H9 (cell line): ENCODE measurements at regions not wholly inside any gene's neighbourhood (a gene's known extent, or its start where the extent isn't known, plus 50 kb on each side); places are given as distances from the start of the nearest gene placed in this dataset.

ENCODE experiments used
- DNase-seq: peaks from one replicate; pipeline ENCODE4 v3.0.0-alpha.2; 2017
- H2AFZ ChIP-seq: one replicate; pipeline ENCODE4 v1.6.1; 2013; ENCODE audit warnings: mild to moderate bottlenecking, low read length, control low read depth, moderate library complexity
- H2AK5ac ChIP-seq: 2 replicates; pipeline ENCODE4 v1.6.1; 2013; ENCODE audit warnings: low read length, control low read depth, mixed read lengths; ENCODE audit not compliant: insufficient read length
- H2BK120ac ChIP-seq: one replicate; pipeline ENCODE4 v1.6.1; 2013; ENCODE audit warnings: low read depth, mild to moderate bottlenecking, low read length, control low read depth, inconsistent platforms; ENCODE audit not compliant: poor library complexity, severe bottlenecking
- H2BK12ac ChIP-seq: 2 replicates; pipeline ENCODE4 v1.6.1; 2013; ENCODE audit warnings: low read length, control low read depth, mixed read lengths, low read depth; ENCODE audit not compliant: insufficient read length
- H2BK15ac ChIP-seq: 2 replicates; pipeline ENCODE4 v1.6.1; 2013; ENCODE audit warnings: low read depth, low read length, control low read depth
- H2BK20ac ChIP-seq: one replicate; pipeline ENCODE4 v1.6.1; 2013; ENCODE audit warnings: low read depth, mild to moderate bottlenecking, low read length, control low read depth, inconsistent platforms; ENCODE audit not compliant: poor library complexity, severe bottlenecking
- H2BK5ac ChIP-seq: 2 replicates; pipeline ENCODE4 v1.6.1; 2013; ENCODE audit warnings: low read length, control low read depth, mixed read lengths; ENCODE audit not compliant: insufficient read length
- H3K14ac ChIP-seq: 2 replicates; pipeline ENCODE4 v1.6.1; 2013; ENCODE audit warnings: low read length, control low read depth; ENCODE audit not compliant: insufficient read depth
- H3K18ac ChIP-seq: 2 replicates; pipeline ENCODE4 v1.6.1; 2013; ENCODE audit warnings: low read depth, mild to moderate bottlenecking, mixed read lengths, low read length, control low read depth; ENCODE audit not compliant: insufficient read length
- H3K23ac ChIP-seq: 2 replicates; pipeline ENCODE4 v1.6.1; 2013; ENCODE audit warnings: low read length, control low read depth, mixed read lengths, low read depth; ENCODE audit not compliant: insufficient read length
- H3K23me2 ChIP-seq: 2 replicates; pipeline ENCODE4 v1.6.1; 2013; ENCODE audit warnings: low read depth, mild to moderate bottlenecking, mixed read lengths, low read length, control low read depth; ENCODE audit not compliant: insufficient read length, poor library complexity, severe bottlenecking
- H3K27ac ChIP-seq: 2 replicates; pipeline ENCODE4 v1.5.1; 2013; ENCODE audit warnings: low read length, control low read depth, mixed read lengths, low read depth; ENCODE audit not compliant: insufficient read length
- H3K27me3 ChIP-seq: 2 replicates; pipeline ENCODE4 v1.6.1; 2013; ENCODE audit warnings: low read length, control low read depth, inconsistent platforms; ENCODE audit not compliant: insufficient read depth
- H3K4ac ChIP-seq: 2 replicates; pipeline ENCODE4 v1.6.1; 2013; ENCODE audit warnings: low read depth, mild to moderate bottlenecking, control low read depth, inconsistent platforms, low read length, moderate library complexity
- H3K4me1 ChIP-seq: 2 replicates; pipeline ENCODE4 v1.6.1; 2013; ENCODE audit warnings: low read length, control low read depth, inconsistent platforms; ENCODE audit not compliant: insufficient read depth
- H3K4me2 ChIP-seq: 2 replicates; pipeline ENCODE4 v1.6.1; 2013; ENCODE audit warnings: low read length, control low read depth, mixed read lengths; ENCODE audit not compliant: insufficient read length, insufficient read depth
- H3K56ac ChIP-seq: 2 replicates; pipeline ENCODE4 v1.6.1; 2013; ENCODE audit warnings: low read depth, mild to moderate bottlenecking, mixed read lengths, low read length, control low read depth; ENCODE audit not compliant: insufficient read length
- H3K79me1 ChIP-seq: 2 replicates; pipeline ENCODE4 v1.6.1; 2013; ENCODE audit warnings: low read depth, mild to moderate bottlenecking, moderate library complexity, low read length, control low read depth, inconsistent platforms; ENCODE audit not compliant: insufficient read depth, poor library complexity, severe bottlenecking
- H3K79me2 ChIP-seq: 2 replicates; pipeline ENCODE4 v1.6.1; 2013; ENCODE audit warnings: low read length, control low read depth, inconsistent platforms; ENCODE audit not compliant: insufficient read depth
- H3K9ac ChIP-seq: 2 replicates; pipeline ENCODE4 v1.6.1; 2013; ENCODE audit warnings: low read length, control low read depth, mixed read lengths; ENCODE audit not compliant: insufficient read length; ENCODE audit errors: extremely low read depth
- H3K9me3 ChIP-seq: one replicate; pipeline ENCODE4 v1.6.1; 2013; ENCODE audit warnings: low read depth, low read length, inconsistent platforms; ENCODE audit not compliant: control insufficient read depth
- H3T11ph ChIP-seq: one replicate; pipeline ENCODE4 v1.6.1; 2013; ENCODE audit warnings: mild to moderate bottlenecking, low read length, control low read depth, inconsistent platforms
- H4K20me1 ChIP-seq: one replicate; pipeline ENCODE4 v1.6.1; 2013; ENCODE audit not compliant: control insufficient read depth, insufficient read length, insufficient read depth
- H4K5ac ChIP-seq: 2 replicates; pipeline ENCODE4 v1.6.1; 2013; ENCODE audit warnings: low read depth, mild to moderate bottlenecking, mixed read lengths, low read length, control low read depth; ENCODE audit not compliant: insufficient read length
- H4K8ac ChIP-seq: replicated peaks from 2 replicates; pipeline ENCODE4 v1.6.1; 2013; ENCODE audit warnings: low read length, control low read depth, mixed read lengths, low read depth; ENCODE audit not compliant: insufficient read length
- H4K91ac ChIP-seq: 2 replicates; pipeline ENCODE4 v1.6.1; 2013; ENCODE audit warnings: low read depth, mild to moderate bottlenecking, moderate library complexity, mixed read lengths, low read length, control low read depth; ENCODE audit not compliant: insufficient read length
- H3K27ac Mint-ChIP-seq, 3 experiments: 2 replicates in 2 of 3; 3 replicates in 1 of 3; pipeline ENCODE4 v1.8.0; 2020 to 2021; ENCODE audit warnings: mixed read lengths in 3 of 3, mild to moderate bottlenecking in 1 of 3, moderate library complexity in 1 of 3
- H3K27me3 Mint-ChIP-seq: 2 replicates; pipeline ENCODE4 v1.8.0; 2021; ENCODE audit warnings: low read depth, mild to moderate bottlenecking, moderate library complexity, mixed read lengths
- H3K36me3 Mint-ChIP-seq, 3 experiments: 2 replicates in 2 of 3; 3 replicates in 1 of 3; pipeline ENCODE4 v1.8.0; 2020 to 2021; ENCODE audit warnings: low read depth in 3 of 3, mixed read lengths in 3 of 3; ENCODE audit not compliant: insufficient read depth in 1 of 3
- H3K4me1 Mint-ChIP-seq, 2 experiments: 2 replicates each; pipeline ENCODE4 v1.8.0; 2020; ENCODE audit warnings: mixed read lengths in 2 of 2
- H3K4me3 Mint-ChIP-seq, 2 experiments: 2 replicates in 1 of 2; 3 replicates in 1 of 2; pipeline ENCODE4 v1.8.0; 2020 to 2021; ENCODE audit warnings: mild to moderate bottlenecking in 2 of 2, mixed read lengths in 2 of 2, moderate library complexity in 1 of 2
- H3K9me3 Mint-ChIP-seq, 2 experiments: 2 replicates in 1 of 2; 3 replicates in 1 of 2; pipeline ENCODE4 v1.8.0; 2020; ENCODE audit warnings: mild to moderate bottlenecking in 2 of 2, mixed read lengths in 2 of 2, moderate library complexity in 1 of 2
- WGBS: extraction: QIAGEN DNeasy Blood & Tissue Kit; methylation state at CpG from one replicate; pipeline ENCODE4 v1.1.7; 2013; ENCODE audit warnings: missing lambda C conversion rate, low lambda C conversion rate, mixed read lengths; ENCODE audit not compliant: insufficient read length; ENCODE audit errors: extremely low coverage; 5-methylcytosine and 5-hydroxymethylcytosine counted together
- TF ChIP-seq, protein P1 (sequence below): fragments of 200-600 bp; sonication (generic); conservative IDR thresholded peaks from 3 replicates; pipeline ENCODE4 v1.8.0; 2021; ENCODE audit warnings: antibody characterized with exemption, mild to moderate bottlenecking

DNA sequence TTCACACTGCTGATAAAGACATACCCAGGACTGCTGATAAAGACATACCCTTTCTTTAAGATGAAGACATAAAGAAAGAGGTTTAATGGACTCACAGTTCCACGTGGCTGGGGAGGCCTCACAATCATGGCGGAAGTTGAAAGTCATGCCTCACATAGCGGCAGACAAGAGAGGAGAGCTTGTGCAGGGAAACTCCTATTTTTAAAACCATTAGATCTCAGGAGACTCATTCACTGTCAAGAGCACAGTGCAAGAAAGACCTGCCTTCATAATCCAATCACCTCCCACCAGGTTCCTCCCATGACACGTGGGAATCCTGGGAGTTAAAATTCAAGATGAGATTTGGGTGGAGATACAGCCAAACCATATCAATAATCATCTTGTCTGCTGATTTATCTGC lies 278.1 kb downstream of the SLC6A15 start:
- no peak overlapping the region for H3K27ac ChIP-seq
- H2BK120ac ChIP-seq = no peak overlapping the region
- Mint-ChIP-seq H3K27ac (no peak overlapping the region), H3K9me3 (no peaks in the 10 kb centered on the region), H3K4me1 (peaks cover 8 to 10% of the 10 kb centered on the region in 2 experiments), H3K4me3 (no peak overlapping the region), H3K36me3 (no peaks in the 10 kb centered on the region), H3K27me3 (no peaks in the 10 kb centered on the region)
- no peak overlapping the region for H4K8ac ChIP-seq
- no peaks in the 10 kb centered on the region for H3K23me2 ChIP-seq
- no peak overlapping the region for H4K91ac ChIP-seq
- TF ChIP-seq, protein P1, sequence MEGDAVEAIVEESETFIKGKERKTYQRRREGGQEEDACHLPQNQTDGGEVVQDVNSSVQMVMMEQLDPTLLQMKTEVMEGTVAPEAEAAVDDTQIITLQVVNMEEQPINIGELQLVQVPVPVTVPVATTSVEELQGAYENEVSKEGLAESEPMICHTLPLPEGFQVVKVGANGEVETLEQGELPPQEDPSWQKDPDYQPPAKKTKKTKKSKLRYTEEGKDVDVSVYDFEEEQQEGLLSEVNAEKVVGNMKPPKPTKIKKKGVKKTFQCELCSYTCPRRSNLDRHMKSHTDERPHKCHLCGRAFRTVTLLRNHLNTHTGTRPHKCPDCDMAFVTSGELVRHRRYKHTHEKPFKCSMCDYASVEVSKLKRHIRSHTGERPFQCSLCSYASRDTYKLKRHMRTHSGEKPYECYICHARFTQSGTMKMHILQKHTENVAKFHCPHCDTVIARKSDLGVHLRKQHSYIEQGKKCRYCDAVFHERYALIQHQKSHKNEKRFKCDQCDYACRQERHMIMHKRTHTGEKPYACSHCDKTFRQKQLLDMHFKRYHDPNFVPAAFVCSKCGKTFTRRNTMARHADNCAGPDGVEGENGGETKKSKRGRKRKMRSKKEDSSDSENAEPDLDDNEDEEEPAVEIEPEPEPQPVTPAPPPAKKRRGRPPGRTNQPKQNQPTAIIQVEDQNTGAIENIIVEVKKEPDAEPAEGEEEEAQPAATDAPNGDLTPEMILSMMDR = no peak
- H3K4me1 ChIP-seq = no peaks in the 10 kb centered on the region; the same call in 1 of the 2 replicates
- no peak overlapping the region for H2AFZ ChIP-seq
- H2BK20ac ChIP-seq = no peak overlapping the region
- H2BK5ac ChIP-seq = no peak overlapping the region
- no peak overlapping the region for H2BK12ac ChIP-seq
- H3K9me3 ChIP-seq = no peaks in the 10 kb centered on the region
- H3K14ac ChIP-seq = no peak overlapping the region
- H3K18ac ChIP-seq = no peak overlapping the region
- no peak overlapping the region for H3T11ph ChIP-seq
- H3K27me3 ChIP-seq = no peaks in the 10 kb centered on the region
- H3K23ac ChIP-seq = no peak overlapping the region
- H3K9ac ChIP-seq = no peak overlapping the region
- H2BK15ac ChIP-seq = no peak overlapping the region
- no peak overlapping the region for H3K4ac ChIP-seq
- no peak overlapping the region for H4K5ac ChIP-seq
- H3K56ac ChIP-seq = no peak overlapping the region
- no peaks in the 10 kb centered on the region for H3K79me2 ChIP-seq
- H3K79me1 ChIP-seq = no peaks in the 10 kb centered on the region
- no peaks in the 10 kb centered on the region for H4K20me1 ChIP-seq
- H2AK5ac ChIP-seq = no peak overlapping the region
- no CpG with 5 or more reads among the region's 4 CpGs for WGBS
- DNase-seq = no peak
- H3K4me2 ChIP-seq = no peak overlapping the region
